ENCODE measurements at regions not wholly inside any gene's neighbourhood (a gene's known extent, or its start where the extent isn't known, plus 50 kb on each side); places are given as distances from the start of the nearest gene placed in this dataset.

GRCh38 chr12:91793676-91794075, 352.0 kb downstream of the BTG1 start:
- DNase-seq (ENCODE audit: low spot score): no peak

GRCh38 chr12:91792597-91792996, 353.0 kb downstream of the BTG1 start:
- DNase-seq (ENCODE audit: low spot score): no peak

GRCh38 chr12:91786499-91787272, 359.0 kb downstream of the BTG1 start:
- DNase-seq (ENCODE audit: low spot score): no peak

GRCh38 chr12:91785655-91786498, 359.8 kb downstream of the BTG1 start:
- DNase-seq (ENCODE audit: low spot score): no peak

- no peak for DNase-seq (ENCODE audit: low spot score)
Observed at GRCh38 chr12:91781114-91781513, 364.5 kb downstream of the BTG1 start.

- no peak for DNase-seq (ENCODE audit: low spot score)
Observed at GRCh38 chr12:91778938-91779400, 366.7 kb downstream of the BTG1 start.

GRCh38 chr12:91778091-91778832, 367.4 kb downstream of the BTG1 start:
- no peak for DNase-seq (ENCODE audit: low spot score)

- DNase-seq (ENCODE audit: low spot score): no peak
Observed at GRCh38 chr12:91777268-91777992, 368.2 kb downstream of the BTG1 start.

- no peak for DNase-seq (ENCODE audit: low spot score)
Observed at GRCh38 chr12:91774434-91774921, 371.2 kb downstream of the BTG1 start.

- no peak for DNase-seq (ENCODE audit: low spot score)
Observed at GRCh38 chr12:91773749-91774429, 371.8 kb downstream of the BTG1 start.

- no peak for DNase-seq (ENCODE audit: low spot score)
Observed at GRCh38 chr12:91772411-91772810, 373.2 kb downstream of the BTG1 start.

GRCh38 chr12:91769736-91770135, 375.9 kb downstream of the BTG1 start:
- DNase-seq (ENCODE audit: low spot score): no peak

- DNase-seq (ENCODE audit: low spot score): no peak
Observed at GRCh38 chr12:91767237-91767636, 378.4 kb downstream of the BTG1 start.

- no peak for DNase-seq (ENCODE audit: low spot score)
Observed at GRCh38 chr12:91766454-91766853, 379.2 kb downstream of the BTG1 start.

- no peak for DNase-seq (ENCODE audit: low spot score)
Observed at GRCh38 chr12:91763654-91764370, 381.8 kb downstream of the BTG1 start.

- DNase-seq (ENCODE audit: low spot score): no peak
Observed at GRCh38 chr12:91753649-91754048, 392.0 kb downstream of the BTG1 start.

- no peak for DNase-seq (ENCODE audit: low spot score)
Observed at GRCh38 chr12:91746976-91747375, 398.7 kb downstream of the BTG1 start.

- no peak for DNase-seq (ENCODE audit: low spot score)
Observed at GRCh38 chr12:91744597-91744996, 401.0 kb downstream of the BTG1 start.

- DNase-seq (ENCODE audit: low spot score): no peak
Observed at GRCh38 chr12:91743704-91744321, 401.8 kb downstream of the BTG1 start.

GRCh38 chr12:91743280-91743679, 402.4 kb downstream of the BTG1 start:
- DNase-seq (ENCODE audit: low spot score): no peak

All from ecto neural progenitor cell (in vitro differentiated cells).